ENCODE measurements at regions not wholly inside any gene's neighbourhood (a gene's known extent, or its start where the extent isn't known, plus 50 kb on each side); places are given as distances from the start of the nearest gene placed in this dataset.

GRCh38 chr12:90299666-90300065 lies 591.0 kb upstream of the ATP2B1 start:
- no peak for DNase-seq
- H3K36me3 Mint-ChIP-seq (ENCODE audit: insufficient read depth, unreplicated experiment): no peaks in the 10 kb centered on the region
- no peak overlapping the region for H3K27ac Mint-ChIP-seq (ENCODE audit: unreplicated experiment)
- intact Hi-C loops (cut with micrococcal nuclease; ENCODE audit: unreplicated experiment): no loop called here
- H3K4me1 Mint-ChIP-seq (ENCODE audit: low read depth, unreplicated experiment): no peaks in the 10 kb centered on the region
- H3K27me3 Mint-ChIP-seq (ENCODE audit: unreplicated experiment): no peaks in the 10 kb centered on the region
- H3K9me3 Mint-ChIP-seq (ENCODE audit: low read depth, unreplicated experiment): no peaks in the 10 kb centered on the region
- TF ChIP-seq CTCF (IDR thresholded peaks at IDR 0.05; ENCODE audit: unreplicated experiment): no peak
- CTCF ChIA-PET: no interaction called here
- H3K4me3 Mint-ChIP-seq (ENCODE audit: low read depth, unreplicated experiment): no peak overlapping the region
- no TSS peak for BruUV-seq (replicated peaks)

- Mint-ChIP-seq H3K27me3 (ENCODE audit: unreplicated experiment) (no peaks in the 10 kb centered on the region), H3K9me3 (ENCODE audit: low read depth, unreplicated experiment) (no peaks in the 10 kb centered on the region), H3K4me1 (ENCODE audit: low read depth, unreplicated experiment) (no peaks in the 10 kb centered on the region), H3K36me3 (ENCODE audit: insufficient read depth, unreplicated experiment) (no peaks in the 10 kb centered on the region), H3K4me3 (ENCODE audit: low read depth, unreplicated experiment) (no peak overlapping the region), H3K27ac (ENCODE audit: unreplicated experiment) (no peak overlapping the region)
- BruUV-seq (replicated peaks): no TSS peak
- DNase-seq: no peak
- intact Hi-C loops (cut with micrococcal nuclease; ENCODE audit: unreplicated experiment): no loop called here
- CTCF ChIA-PET: no interaction called here
- TF ChIP-seq CTCF (IDR thresholded peaks at IDR 0.05; ENCODE audit: unreplicated experiment): no peak
These were observed 590.5 kb upstream of the ATP2B1 start for GRCh38 chr12:90299121-90299520.

GRCh38 chr12:90298289-90298948 lies 589.8 kb upstream of the ATP2B1 start:
- Mint-ChIP-seq H3K27me3 (ENCODE audit: unreplicated experiment) (no peaks in the 10 kb centered on the region), H3K9me3 (ENCODE audit: low read depth, unreplicated experiment) (no peaks in the 10 kb centered on the region), H3K27ac (ENCODE audit: unreplicated experiment) (no peak overlapping the region), H3K4me3 (ENCODE audit: low read depth, unreplicated experiment) (no peak overlapping the region), H3K36me3 (ENCODE audit: insufficient read depth, unreplicated experiment) (no peaks in the 10 kb centered on the region), H3K4me1 (ENCODE audit: low read depth, unreplicated experiment) (no peaks in the 10 kb centered on the region)
- no peak for DNase-seq
- intact Hi-C loops (cut with micrococcal nuclease; ENCODE audit: unreplicated experiment): no loop called here
- no TSS peak for BruUV-seq (replicated peaks)
- CTCF ChIA-PET: no interaction called here
- TF ChIP-seq CTCF (IDR thresholded peaks at IDR 0.05; ENCODE audit: unreplicated experiment): no peak

GRCh38 chr12:90295858-90296257 lies 587.2 kb upstream of the ATP2B1 start:
- CTCF ChIA-PET: no interaction called here
- intact Hi-C loops (cut with micrococcal nuclease; ENCODE audit: unreplicated experiment): no loop called here
- H3K27ac Mint-ChIP-seq (ENCODE audit: unreplicated experiment): no peak overlapping the region

More at GRCh38 chr12:90295858-90296257, 587.2 kb upstream of the ATP2B1 start:
- no peaks in the 10 kb centered on the region for H3K4me1 Mint-ChIP-seq (ENCODE audit: low read depth, unreplicated experiment)
- no peak overlapping the region for H3K4me3 Mint-ChIP-seq (ENCODE audit: low read depth, unreplicated experiment)
- no TSS peak for BruUV-seq (replicated peaks)
- peaks cover 2% of the 10 kb centered on the region for H3K9me3 Mint-ChIP-seq (ENCODE audit: low read depth, unreplicated experiment)
- no peaks in the 10 kb centered on the region for H3K27me3 Mint-ChIP-seq (ENCODE audit: unreplicated experiment)
- TF ChIP-seq CTCF (IDR thresholded peaks at IDR 0.05; ENCODE audit: unreplicated experiment): no peak
- H3K36me3 Mint-ChIP-seq (ENCODE audit: insufficient read depth, unreplicated experiment): no peaks in the 10 kb centered on the region
- DNase-seq: no peak
